ENCODE measurements at regions not wholly inside any gene's neighbourhood (a gene's known extent, or its start where the extent isn't known, plus 50 kb on each side); places are given as distances from the start of the nearest gene placed in this dataset.

GRCh38 chr7:123341102-123341501 lies 141.3 kb upstream of the SLC13A1 start:
- no peak for TF ChIP-seq MYC (IDR thresholded peaks at IDR 0.05; ENCODE audit: low read depth, low read length)
- TF ChIP-seq, protein P1, sequence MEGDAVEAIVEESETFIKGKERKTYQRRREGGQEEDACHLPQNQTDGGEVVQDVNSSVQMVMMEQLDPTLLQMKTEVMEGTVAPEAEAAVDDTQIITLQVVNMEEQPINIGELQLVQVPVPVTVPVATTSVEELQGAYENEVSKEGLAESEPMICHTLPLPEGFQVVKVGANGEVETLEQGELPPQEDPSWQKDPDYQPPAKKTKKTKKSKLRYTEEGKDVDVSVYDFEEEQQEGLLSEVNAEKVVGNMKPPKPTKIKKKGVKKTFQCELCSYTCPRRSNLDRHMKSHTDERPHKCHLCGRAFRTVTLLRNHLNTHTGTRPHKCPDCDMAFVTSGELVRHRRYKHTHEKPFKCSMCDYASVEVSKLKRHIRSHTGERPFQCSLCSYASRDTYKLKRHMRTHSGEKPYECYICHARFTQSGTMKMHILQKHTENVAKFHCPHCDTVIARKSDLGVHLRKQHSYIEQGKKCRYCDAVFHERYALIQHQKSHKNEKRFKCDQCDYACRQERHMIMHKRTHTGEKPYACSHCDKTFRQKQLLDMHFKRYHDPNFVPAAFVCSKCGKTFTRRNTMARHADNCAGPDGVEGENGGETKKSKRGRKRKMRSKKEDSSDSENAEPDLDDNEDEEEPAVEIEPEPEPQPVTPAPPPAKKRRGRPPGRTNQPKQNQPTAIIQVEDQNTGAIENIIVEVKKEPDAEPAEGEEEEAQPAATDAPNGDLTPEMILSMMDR (IDR thresholded peaks at IDR 0.05; ENCODE audit: low read depth, low read length): no peak
- no peak for TF ChIP-seq POLR2A (IDR thresholded peaks at IDR 0.05; ENCODE audit: extremely low read depth, insufficient read length)

Measured in NB4 (cell line).